GM12878 (cell line): ENCODE measurements at regions not wholly inside any gene's neighbourhood (a gene's known extent, or its start where the extent isn't known, plus 50 kb on each side); places are given as distances from the start of the nearest gene placed in this dataset.

Experiments used
- ATAC-seq: fragments of 200-7000 bp; cut with Tn5 transposase; 3 replicates; pipeline ENCODE4 v1.9.1; 2020; ENCODE audit warnings: mild to moderate bottlenecking, moderate library complexity
- BruUV-seq: library from RNA; stranded (reverse); fragments of 400-500 nt; replicated peaks from 2 replicates; lab custom pipeline; 2021; lab: Mats Ljungman, UMichigan
- CTCF ChIA-PET: fragments of 300-600 bp; sonication (Branson Sonifier 250); formaldehyde crosslinking; extraction: SDS; loops from one replicate; lab custom pipeline; 2021; ENCODE audit warnings: inconsistent platforms; lab: Yijun Ruan, JAX
- POLR2A ChIA-PET: fragments of 350-600 bp; formaldehyde crosslinking; extraction: SDS; loops from one replicate; lab custom pipeline; 2021; ENCODE audit warnings: inconsistent platforms; lab: Charles Lee
- RAD21 ChIA-PET: fragments of 300-600 bp; sonication (Branson Sonifier 250); formaldehyde crosslinking; loops from one replicate; lab custom pipeline; 2023; ENCODE audit warnings: antibody characterized with exemption; ENCODE audit not compliant: unreplicated experiment; lab: Charles Lee
- SMC1A ChIA-PET: fragments of 300-600 bp; sonication (Branson Sonifier 250); formaldehyde crosslinking; loops from one replicate; lab custom pipeline; 2023; ENCODE audit not compliant: unreplicated experiment, uncharacterized antibody; lab: Charles Lee
- DNase-seq: peaks from one replicate; pipeline ENCODE4 v3.0.0-alpha.2; 2011; ENCODE audit warnings: low read depth, low spot score
- FAIRE-seq: peaks from 3 replicates; lab custom pipeline; 2011; peaks lifted over from hg19 to GRCh38; lab: Jason Lieb, UNC
- H2AFZ ChIP-seq: 2 replicates; pipeline ENCODE4 v1.6.0; 2011; ENCODE audit warnings: low read depth, low read length, control low read depth; ENCODE audit not compliant: control insufficient read depth
- H3K27ac ChIP-seq: 2 replicates; pipeline ENCODE4 v1.5.1; 2011; ENCODE audit warnings: control low read depth; ENCODE audit not compliant: control insufficient read depth, insufficient read depth
- H3K27me3 ChIP-seq, 2 experiments: replicated peaks in 1 of 2; 2 replicates each; pipeline versions ENCODE4 v1.6.0 to v1.6.1; 2011; ENCODE audit warnings: low read length in 1 of 2; ENCODE audit not compliant: control insufficient read depth in 2 of 2, insufficient read depth in 2 of 2
- H3K36me3 ChIP-seq, 2 experiments: 2 replicates each; pipeline ENCODE4 v1.5.1; 2011; ENCODE audit warnings: low read length in 1 of 2; ENCODE audit not compliant: control insufficient read depth in 2 of 2, insufficient read depth in 2 of 2
- H3K4me1 ChIP-seq: 2 replicates; pipeline ENCODE4 v1.6.1; 2011; ENCODE audit warnings: mild to moderate bottlenecking, low read length, moderate library complexity, mixed read lengths; ENCODE audit not compliant: control insufficient read depth, insufficient read depth
- H3K4me2 ChIP-seq: 2 replicates; pipeline ENCODE4 v1.6.0; 2011; ENCODE audit warnings: control low read depth; ENCODE audit not compliant: control insufficient read depth, insufficient read depth
- H3K4me3 ChIP-seq: fragments of 200-600 bp; sonication (generic); 2 replicates; pipeline ENCODE4 v1.5.1; 2016
- H3K79me2 ChIP-seq: 2 replicates; pipeline ENCODE4 v1.6.0; 2011; ENCODE audit warnings: low read length; ENCODE audit not compliant: control insufficient read depth, insufficient read depth
- H3K9ac ChIP-seq: 2 replicates; pipeline ENCODE4 v1.8.0; 2011; ENCODE audit warnings: low read length, control low read depth, mixed read lengths; ENCODE audit not compliant: control insufficient read depth, insufficient read depth
- H3K9me3 ChIP-seq: replicated peaks from 3 replicates; pipeline ENCODE4 v1.5.1; 2011; ENCODE audit warnings: mild to moderate bottlenecking, low read length; ENCODE audit not compliant: control insufficient read depth, insufficient read depth
- H4K20me1 ChIP-seq: 2 replicates; pipeline ENCODE4 v1.6.0; 2011; ENCODE audit not compliant: control insufficient read depth, insufficient read depth
- CREM ChIP-seq: IDR thresholded peaks from 2 replicates; pipeline ENCODE4 v1.6.1; 2014; ENCODE audit warnings: antibody characterized with exemption, low read depth
- EGR1 ChIP-seq, 2 experiments: IDR thresholded peaks; 1 replicate in 1 of 2; 2 replicates in 1 of 2; pipeline ENCODE4 v1.6.1; 2011 to 2012; ENCODE audit warnings: low read depth in 2 of 2, low read length in 2 of 2, borderline replicate concordance in 1 of 2, mild to moderate bottlenecking in 1 of 2, moderate library complexity in 1 of 2
- HDGF ChIP-seq: fragments of 450-650 bp; IDR thresholded peaks from 2 replicates; pipeline ENCODE4 v1.6.1; 2016; ENCODE audit warnings: antibody characterized with exemption
- IKZF2 ChIP-seq, 2 experiments: fragments of 450-650 bp; IDR thresholded peaks; 2 replicates each; pipeline ENCODE4 v1.6.1; 2017; ENCODE audit warnings: mild to moderate bottlenecking in 2 of 2, moderate library complexity in 2 of 2
- JUNB ChIP-seq: IDR thresholded peaks from 2 replicates; pipeline ENCODE4 v1.6.1; 2016; ENCODE audit warnings: antibody characterized with exemption, mild to moderate bottlenecking
- KDM1A ChIP-seq: fragments of 200-600 bp; sonication (generic); IDR thresholded peaks from 2 replicates; pipeline ENCODE4 v1.6.1; 2016; ENCODE audit warnings: borderline replicate concordance
- NFXL1 ChIP-seq: fragments of 450-650 bp; IDR thresholded peaks from 2 replicates; pipeline ENCODE4 v1.6.1; 2017; ENCODE audit warnings: antibody characterized with exemption, mild to moderate bottlenecking, borderline replicate concordance
- NR2F1 ChIP-seq: fragments of 450-650 bp; conservative IDR thresholded peaks from 2 replicates; pipeline ENCODE4 v1.6.1; 2017; ENCODE audit warnings: mild to moderate bottlenecking
- SMAD1 ChIP-seq: fragments of 450-650 bp; IDR thresholded peaks from 2 replicates; pipeline ENCODE4 v1.6.1; 2018; ENCODE audit warnings: mild to moderate bottlenecking, low read depth; ENCODE audit not compliant: partially characterized antibody
- SMARCA5 ChIP-seq: fragments of 450-650 bp; IDR thresholded peaks from 2 replicates; pipeline ENCODE4 v1.6.1; 2017; ENCODE audit warnings: mild to moderate bottlenecking
- SREBF1 ChIP-seq: IDR thresholded peaks from 2 replicates; pipeline ENCODE4 v1.6.1; 2012; ENCODE audit warnings: mild to moderate bottlenecking, low read length
- WRNIP1 ChIP-seq: IDR thresholded peaks from 2 replicates; pipeline ENCODE4 v1.6.1; 2011; ENCODE audit warnings: low read depth, low read length, improper control_type of control experiment, borderline replicate concordance
- ZZZ3 ChIP-seq: IDR thresholded peaks from 2 replicates; pipeline ENCODE4 v1.6.1; 2011; ENCODE audit warnings: low read depth; ENCODE audit not compliant: control insufficient read depth, insufficient read length
- WGBS: methylation state at CpG from one replicate; pipeline ENCODE4 v1.1.6; 2016; ENCODE audit warnings: low lambda C conversion rate; ENCODE audit not compliant: insufficient replicate concordance, insufficient coverage; ENCODE audit errors: missing lambda C conversion rate; 5-methylcytosine and 5-hydroxymethylcytosine counted together
- in situ Hi-C: fragments of 300-500 bp; cut with MboI; formaldehyde crosslinking; loops from 9 replicates; pipeline ENCODE4 v1.14.3; 2018; ENCODE audit warnings: mixed read lengths
- intact Hi-C: fragments of 100-400 bp; cut with micrococcal nuclease; formaldehyde crosslinking; loops from one replicate; pipeline ENCODE4 v1.14.2; 2022; ENCODE audit not compliant: unreplicated experiment
- TF ChIP-seq, protein P1 (sequence below): IDR thresholded peaks from 2 replicates; pipeline ENCODE4 v1.6.1; 2011; ENCODE audit warnings: low read depth, low read length, improper control_type of control experiment, borderline replicate concordance
- TF ChIP-seq, protein P2 (sequence below): fragments of 150-350 bp; IDR thresholded peaks from 2 replicates; pipeline ENCODE4 v1.6.1; 2016; ENCODE audit warnings: low read depth, low read length
- TF ChIP-seq, protein P3 (sequence below): fragments of 450-650 bp; IDR thresholded peaks from 2 replicates; pipeline ENCODE4 v1.6.1; 2016; ENCODE audit warnings: mild to moderate bottlenecking

DNA sequence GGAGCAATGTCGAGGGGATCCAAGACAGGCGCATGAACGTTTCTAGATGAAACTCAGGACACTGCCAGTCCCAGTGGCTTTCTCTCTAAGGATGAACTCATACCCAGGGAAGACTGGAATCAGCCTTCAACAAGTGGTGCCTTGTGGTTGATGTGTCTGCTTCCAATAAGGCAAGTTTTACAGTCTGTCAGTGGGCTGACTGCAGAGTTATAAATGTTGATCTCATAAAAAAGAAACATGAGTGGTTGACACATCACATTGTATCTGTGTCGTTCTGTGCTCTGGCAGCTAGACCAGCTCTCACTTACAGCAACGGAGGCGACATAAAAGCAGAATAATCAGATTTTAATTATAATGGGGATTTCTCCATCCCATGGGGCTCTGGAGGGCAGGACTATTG lies 96.7 kb downstream of the SNX19 start:
- in situ Hi-C loops = no loop called here
- SMC1A ChIA-PET = interaction anchor here (1.3 kb wide), 1 partner anchor 13 kb away, joined by 4 read pairs; no protein-coding TSS in a partner anchor

More for the DNA sequence above, 96.7 kb downstream of the SNX19 start:
- CTCF ChIA-PET = interaction anchor here (0.6 kb wide), 1 partner anchor 169 kb away, joined by 3 read pairs; no protein-coding TSS in a partner anchor
- intact Hi-C loops = no loop called here
- 22% methylated on average over 6 of the region's 6 CpGs for WGBS
- Histone ChIP-seq H3K9ac (no peak overlapping the region), H3K36me3 (no peaks in the 10 kb centered on the region), H3K9me3 (no peaks in the 10 kb centered on the region), H3K4me3 (no peak overlapping the region), H3K79me2 (no peaks in the 10 kb centered on the region), H4K20me1 (no peaks in the 10 kb centered on the region), H3K27ac (no peak overlapping the region), H3K27me3 (peaks cover 2% of the 10 kb centered on the region in 2 experiments; a peak in 3 of 4 replicates), H3K4me1 (no peaks in the 10 kb centered on the region), H2AFZ (no peak overlapping the region), H3K4me2 (no peak overlapping the region)
- RAD21 ChIA-PET = no interaction called here
- no TSS peak for BruUV-seq
- FAIRE-seq (no peak), DNase-seq (no peak), ATAC-seq (no peak)
- POLR2A ChIA-PET = no interaction called here
- TF ChIP-seq ZZZ3 (no peak), EGR1 (IDR thresholded peaks at IDR 0.05; ENCODE audit: borderline replicate concordance in 1 of 2, low read depth in 2 of 2, low read length in 2 of 2) (no peak), KDM1A (no peak), CREM (no peak), NR2F1 (no peak), IKZF2 (IDR thresholded peaks at IDR 0.05) (no peak), SMAD1 (no peak), JUNB (no peak), HDGF (no peak), WRNIP1 (no peak), NFXL1 (no peak), SREBF1 (no peak), SMARCA5 (no peak)
- TF ChIP-seq, protein P1, sequence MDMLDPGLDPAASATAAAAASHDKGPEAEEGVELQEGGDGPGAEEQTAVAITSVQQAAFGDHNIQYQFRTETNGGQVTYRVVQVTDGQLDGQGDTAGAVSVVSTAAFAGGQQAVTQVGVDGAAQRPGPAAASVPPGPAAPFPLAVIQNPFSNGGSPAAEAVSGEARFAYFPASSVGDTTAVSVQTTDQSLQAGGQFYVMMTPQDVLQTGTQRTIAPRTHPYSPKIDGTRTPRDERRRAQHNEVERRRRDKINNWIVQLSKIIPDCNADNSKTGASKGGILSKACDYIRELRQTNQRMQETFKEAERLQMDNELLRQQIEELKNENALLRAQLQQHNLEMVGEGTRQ = no peak
- TF ChIP-seq, protein P2, sequence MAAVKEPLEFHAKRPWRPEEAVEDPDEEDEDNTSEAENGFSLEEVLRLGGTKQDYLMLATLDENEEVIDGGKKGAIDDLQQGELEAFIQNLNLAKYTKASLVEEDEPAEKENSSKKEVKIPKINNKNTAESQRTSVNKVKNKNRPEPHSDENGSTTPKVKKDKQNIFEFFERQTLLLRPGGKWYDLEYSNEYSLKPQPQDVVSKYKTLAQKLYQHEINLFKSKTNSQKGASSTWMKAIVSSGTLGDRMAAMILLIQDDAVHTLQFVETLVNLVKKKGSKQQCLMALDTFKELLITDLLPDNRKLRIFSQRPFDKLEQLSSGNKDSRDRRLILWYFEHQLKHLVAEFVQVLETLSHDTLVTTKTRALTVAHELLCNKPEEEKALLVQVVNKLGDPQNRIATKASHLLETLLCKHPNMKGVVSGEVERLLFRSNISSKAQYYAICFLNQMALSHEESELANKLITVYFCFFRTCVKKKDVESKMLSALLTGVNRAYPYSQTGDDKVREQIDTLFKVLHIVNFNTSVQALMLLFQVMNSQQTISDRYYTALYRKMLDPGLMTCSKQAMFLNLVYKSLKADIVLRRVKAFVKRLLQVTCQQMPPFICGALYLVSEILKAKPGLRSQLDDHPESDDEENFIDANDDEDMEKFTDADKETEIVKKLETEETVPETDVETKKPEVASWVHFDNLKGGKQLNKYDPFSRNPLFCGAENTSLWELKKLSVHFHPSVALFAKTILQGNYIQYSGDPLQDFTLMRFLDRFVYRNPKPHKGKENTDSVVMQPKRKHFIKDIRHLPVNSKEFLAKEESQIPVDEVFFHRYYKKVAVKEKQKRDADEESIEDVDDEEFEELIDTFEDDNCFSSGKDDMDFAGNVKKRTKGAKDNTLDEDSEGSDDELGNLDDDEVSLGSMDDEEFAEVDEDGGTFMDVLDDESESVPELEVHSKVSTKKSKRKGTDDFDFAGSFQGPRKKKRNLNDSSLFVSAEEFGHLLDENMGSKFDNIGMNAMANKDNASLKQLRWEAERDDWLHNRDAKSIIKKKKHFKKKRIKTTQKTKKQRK = no peak
- TF ChIP-seq, protein P3, sequence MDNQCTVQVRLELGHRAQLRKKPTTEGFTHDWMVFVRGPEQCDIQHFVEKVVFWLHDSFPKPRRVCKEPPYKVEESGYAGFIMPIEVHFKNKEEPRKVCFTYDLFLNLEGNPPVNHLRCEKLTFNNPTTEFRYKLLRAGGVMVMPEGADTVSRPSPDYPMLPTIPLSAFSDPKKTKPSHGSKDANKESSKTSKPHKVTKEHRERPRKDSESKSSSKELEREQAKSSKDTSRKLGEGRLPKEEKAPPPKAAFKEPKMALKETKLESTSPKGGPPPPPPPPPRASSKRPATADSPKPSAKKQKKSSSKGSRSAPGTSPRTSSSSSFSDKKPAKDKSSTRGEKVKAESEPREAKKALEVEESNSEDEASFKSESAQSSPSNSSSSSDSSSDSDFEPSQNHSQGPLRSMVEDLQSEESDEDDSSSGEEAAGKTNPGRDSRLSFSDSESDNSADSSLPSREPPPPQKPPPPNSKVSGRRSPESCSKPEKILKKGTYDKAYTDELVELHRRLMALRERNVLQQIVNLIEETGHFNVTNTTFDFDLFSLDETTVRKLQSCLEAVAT = no peak
